C4-2B (cell line): ENCODE measurements at regions not wholly inside any gene's neighbourhood (a gene's known extent, or its start where the extent isn't known, plus 50 kb on each side); places are given as distances from the start of the nearest gene placed in this dataset.

Source experiments
- H3K27ac ChIP-seq: fragments of 450-650 bp; 2 replicates; pipeline ENCODE4 v1.5.1; 2017
- ZFX ChIP-seq: fragments of 450-650 bp; IDR thresholded peaks from 2 replicates; pipeline ENCODE4 v1.6.1; 2017
- TF ChIP-seq, protein P1 (sequence below): fragments of 450-650 bp; conservative IDR thresholded peaks from 2 replicates; pipeline ENCODE4 v1.5.1; 2017; ENCODE audit warnings: mild to moderate bottlenecking

DNA sequence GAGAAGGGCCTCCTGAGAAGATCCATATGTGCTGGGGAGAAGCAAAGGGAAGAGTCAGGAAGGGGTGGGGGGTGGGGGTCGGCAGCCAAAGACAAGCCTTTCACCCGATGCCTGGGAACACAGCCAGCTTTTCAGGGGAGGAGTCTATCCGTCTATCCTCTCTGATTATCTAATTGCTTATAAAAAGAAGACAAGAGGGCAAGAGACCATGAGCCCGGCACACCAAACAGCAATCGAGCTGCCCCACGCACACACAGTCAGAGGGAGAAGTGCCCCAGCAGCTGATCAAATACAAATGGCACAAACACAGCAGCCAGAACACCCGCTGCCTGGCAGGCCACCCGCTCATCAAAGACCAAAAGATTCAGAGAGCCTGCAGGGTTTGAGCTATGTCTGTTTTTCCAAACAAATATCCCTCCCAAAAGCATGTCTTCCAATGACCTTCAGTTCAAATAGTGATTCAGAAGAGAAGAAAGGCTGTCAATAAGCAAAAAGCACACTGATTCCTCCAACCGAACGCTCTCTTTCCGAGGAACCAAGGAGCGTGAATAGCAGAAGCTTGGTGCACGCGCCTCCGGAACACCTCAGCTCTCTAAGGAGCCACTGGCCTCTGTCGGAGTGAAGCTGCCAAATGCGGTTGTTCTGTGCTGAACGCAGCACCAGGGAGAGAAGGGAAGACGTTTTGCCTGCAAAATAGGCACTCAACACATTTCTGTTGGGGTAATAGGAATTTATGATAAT lies 419.2 kb downstream of the OCA2 start:
- no peak overlapping the region for H3K27ac ChIP-seq
- TF ChIP-seq ZFX, result no peak
- TF ChIP-seq, protein P1, sequence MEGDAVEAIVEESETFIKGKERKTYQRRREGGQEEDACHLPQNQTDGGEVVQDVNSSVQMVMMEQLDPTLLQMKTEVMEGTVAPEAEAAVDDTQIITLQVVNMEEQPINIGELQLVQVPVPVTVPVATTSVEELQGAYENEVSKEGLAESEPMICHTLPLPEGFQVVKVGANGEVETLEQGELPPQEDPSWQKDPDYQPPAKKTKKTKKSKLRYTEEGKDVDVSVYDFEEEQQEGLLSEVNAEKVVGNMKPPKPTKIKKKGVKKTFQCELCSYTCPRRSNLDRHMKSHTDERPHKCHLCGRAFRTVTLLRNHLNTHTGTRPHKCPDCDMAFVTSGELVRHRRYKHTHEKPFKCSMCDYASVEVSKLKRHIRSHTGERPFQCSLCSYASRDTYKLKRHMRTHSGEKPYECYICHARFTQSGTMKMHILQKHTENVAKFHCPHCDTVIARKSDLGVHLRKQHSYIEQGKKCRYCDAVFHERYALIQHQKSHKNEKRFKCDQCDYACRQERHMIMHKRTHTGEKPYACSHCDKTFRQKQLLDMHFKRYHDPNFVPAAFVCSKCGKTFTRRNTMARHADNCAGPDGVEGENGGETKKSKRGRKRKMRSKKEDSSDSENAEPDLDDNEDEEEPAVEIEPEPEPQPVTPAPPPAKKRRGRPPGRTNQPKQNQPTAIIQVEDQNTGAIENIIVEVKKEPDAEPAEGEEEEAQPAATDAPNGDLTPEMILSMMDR, result no peak

DNA sequence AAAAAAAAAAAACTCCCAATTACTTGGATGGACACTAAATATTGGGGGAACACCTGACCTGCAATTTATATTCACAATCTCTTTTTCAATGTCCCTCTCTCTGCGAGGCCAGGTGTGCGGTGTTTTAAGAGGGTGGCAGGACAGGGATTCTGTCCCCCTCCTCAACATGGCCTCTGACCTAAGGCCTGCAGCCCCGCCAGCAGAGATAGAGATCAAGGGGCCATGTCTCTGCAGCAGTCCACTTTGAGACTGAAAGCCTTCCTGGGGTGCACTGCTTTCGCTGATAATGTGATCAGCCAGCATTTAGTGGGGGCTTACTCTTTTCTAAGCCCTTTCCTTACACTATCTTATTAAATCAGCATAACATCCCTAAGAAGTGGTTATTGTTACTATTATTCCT lies 419.9 kb downstream of the OCA2 start:
- TF ChIP-seq ZFX, result no peak
- TF ChIP-seq, protein P1, result no peak
- H3K27ac ChIP-seq, result no peak overlapping the region

DNA sequence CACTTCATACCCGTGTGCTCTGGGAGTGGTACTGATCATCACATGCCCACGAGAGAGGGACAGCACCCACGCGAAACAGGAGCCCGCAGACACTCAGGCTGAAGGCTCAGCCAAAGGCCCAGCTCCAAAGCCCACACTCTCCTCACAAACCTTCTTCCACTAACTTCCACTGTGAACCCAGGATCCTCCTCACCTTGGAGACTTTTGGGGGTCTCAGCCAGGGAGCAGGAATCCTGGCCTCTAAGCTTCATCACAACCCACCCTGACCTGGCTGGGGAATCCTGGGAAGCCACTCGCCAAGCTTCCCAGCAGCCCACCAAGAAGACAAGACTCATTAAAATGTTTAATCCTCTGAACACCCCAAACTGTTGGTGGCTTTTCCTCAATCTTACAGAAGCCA lies 421.2 kb downstream of the OCA2 start:
- no peak overlapping the region for H3K27ac ChIP-seq
- TF ChIP-seq, protein P1, result no peak
- no peak for TF ChIP-seq ZFX

DNA sequence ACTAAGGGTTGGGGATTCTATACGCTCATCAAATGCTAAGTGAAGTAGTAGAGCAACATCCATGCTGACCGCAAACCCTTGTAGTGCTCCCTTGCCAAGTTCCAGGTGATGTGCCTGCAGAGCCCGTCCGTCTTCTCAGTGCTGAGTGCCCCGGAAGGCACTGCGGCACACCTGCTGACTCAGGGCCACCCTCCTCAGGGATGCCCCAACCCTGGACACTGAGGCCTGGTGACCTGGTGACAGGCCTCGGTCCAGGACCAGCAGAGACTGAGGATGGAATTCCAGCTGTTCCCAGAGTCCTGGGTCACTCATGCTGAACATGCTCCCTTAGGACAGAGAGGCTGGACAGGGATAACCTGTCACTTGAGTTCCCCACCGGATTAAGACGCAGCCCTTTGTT lies 422.5 kb downstream of the OCA2 start:
- TF ChIP-seq, protein P1, result no peak
- no peak for TF ChIP-seq ZFX
- no peak overlapping the region for H3K27ac ChIP-seq

DNA sequence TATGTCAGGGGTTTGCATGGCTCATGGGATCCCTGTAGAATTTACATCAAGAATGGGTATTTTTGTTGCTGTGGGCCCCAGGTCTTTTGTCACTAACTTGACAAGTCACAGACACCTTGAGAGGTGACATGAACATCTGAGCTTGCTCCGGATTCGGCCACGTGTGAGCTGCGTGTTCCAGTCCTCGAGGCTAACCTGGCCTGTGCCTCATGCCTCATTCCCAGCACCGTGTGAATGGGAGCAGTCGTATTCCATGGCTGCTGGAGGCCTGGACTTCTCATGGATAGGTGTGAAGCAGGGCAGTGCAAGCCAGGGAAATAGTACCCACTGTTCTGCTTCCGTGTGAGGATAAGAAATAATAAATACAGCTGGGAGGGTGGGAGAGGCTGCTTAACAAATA lies 423.5 kb downstream of the OCA2 start:
- H3K27ac ChIP-seq, result no peak overlapping the region
- no peak for TF ChIP-seq ZFX
- TF ChIP-seq, protein P1, result no peak

DNA sequence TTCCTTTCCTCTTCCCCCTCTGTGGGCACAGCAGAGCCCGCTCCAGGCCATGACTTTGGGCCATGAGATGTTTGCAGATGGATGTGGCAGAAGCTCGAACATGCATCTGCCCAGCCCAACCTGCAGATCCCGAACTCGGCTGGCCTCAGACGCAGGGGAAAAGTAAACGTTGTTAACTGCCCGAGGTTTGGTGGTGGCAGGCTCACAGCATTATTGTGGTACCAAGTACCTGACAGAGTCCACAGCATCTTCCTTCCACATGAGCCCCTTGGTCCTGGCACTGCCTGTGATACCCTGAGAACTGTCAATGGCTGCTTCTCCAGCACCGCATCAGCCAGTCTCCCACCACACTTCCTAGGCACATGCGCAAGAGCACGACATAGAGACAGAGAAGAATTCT lies 424.3 kb downstream of the OCA2 start:
- TF ChIP-seq, protein P1, result no peak
- TF ChIP-seq ZFX, result no peak
- no peak overlapping the region for H3K27ac ChIP-seq

DNA sequence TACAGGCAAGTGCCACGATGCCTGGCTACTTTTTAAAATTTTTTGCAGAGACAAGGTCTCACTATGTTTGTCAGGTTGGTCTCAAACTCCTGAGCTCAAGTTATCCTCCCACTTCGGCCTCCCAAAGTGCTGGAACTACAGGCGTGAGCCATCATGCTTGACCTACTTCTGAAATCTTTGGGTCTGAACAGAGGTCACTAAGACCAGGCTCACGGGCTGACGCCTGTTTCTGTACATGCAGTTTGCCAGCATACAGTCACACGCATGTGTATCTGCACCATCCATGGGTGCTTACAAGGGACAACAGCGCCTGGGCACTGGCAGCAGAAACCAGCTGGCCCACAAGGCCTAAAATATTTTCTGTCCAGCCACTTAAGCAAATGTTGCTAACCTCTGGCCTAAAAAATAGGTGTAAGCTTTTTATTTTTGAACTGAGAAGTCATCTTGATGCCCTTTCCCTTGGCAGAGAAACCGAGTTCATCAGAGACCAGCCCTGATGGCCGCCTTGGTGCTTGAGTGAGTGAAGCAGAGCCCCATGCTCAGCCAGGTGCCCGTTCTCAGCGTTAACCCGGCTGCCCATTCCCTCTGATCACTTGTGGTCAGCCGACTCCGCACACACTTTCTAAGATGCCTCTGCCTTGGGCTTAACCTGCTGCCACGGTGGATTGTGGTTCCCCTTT lies 425.2 kb downstream of the OCA2 start:
- TF ChIP-seq ZFX, result no peak
- TF ChIP-seq, protein P1, result no peak

More for the DNA sequence above, 425.2 kb downstream of the OCA2 start:
- H3K27ac ChIP-seq, result no peak overlapping the region
